Trophoblast cell (in vitro differentiated cells and primary cell): ENCODE measurements at regions not wholly inside any gene's neighbourhood (a gene's known extent, or its start where the extent isn't known, plus 50 kb on each side); places are given as distances from the start of the nearest gene placed in this dataset.

Experiments
- DNase-seq, 2 donors: peaks; one replicate each; pipeline ENCODE4 v3.0.0-alpha.2; 2016
- H2AFZ ChIP-seq: 2 replicates; pipeline ENCODE4 v1.6.1; 2013; ENCODE audit warnings: low read length, moderate library complexity, mild to moderate bottlenecking; ENCODE audit not compliant: insufficient read depth, poor library complexity
- H2AK5ac ChIP-seq: 2 replicates; pipeline ENCODE4 v1.6.1; 2013; ENCODE audit warnings: mild to moderate bottlenecking, low read length
- H2BK120ac ChIP-seq: 2 replicates; pipeline ENCODE4 v1.6.1; 2013; ENCODE audit warnings: low read length, mild to moderate bottlenecking, moderate library complexity; ENCODE audit not compliant: insufficient read depth, poor library complexity
- H2BK12ac ChIP-seq: 2 replicates; pipeline ENCODE4 v1.6.1; 2013; ENCODE audit warnings: mild to moderate bottlenecking, low read length, moderate library complexity
- H2BK5ac ChIP-seq: 2 replicates; pipeline ENCODE4 v1.6.1; 2013; ENCODE audit warnings: low read length, low read depth, moderate library complexity, mild to moderate bottlenecking; ENCODE audit not compliant: poor library complexity
- H3K14ac ChIP-seq: 2 replicates; pipeline ENCODE4 v1.6.1; 2013; ENCODE audit warnings: mild to moderate bottlenecking, low read length
- H3K18ac ChIP-seq: 2 replicates; pipeline ENCODE4 v1.6.1; 2013; ENCODE audit warnings: mild to moderate bottlenecking, low read length
- H3K23ac ChIP-seq: 2 replicates; pipeline ENCODE4 v1.6.1; 2013; ENCODE audit warnings: low read length
- H3K27ac ChIP-seq: 2 replicates; pipeline ENCODE4 v1.5.1; 2013; ENCODE audit warnings: low read depth, mild to moderate bottlenecking, inconsistent platforms, low read length, moderate library complexity
- H3K27me3 ChIP-seq: 2 replicates; pipeline ENCODE4 v1.6.1; 2013; ENCODE audit warnings: inconsistent platforms, mild to moderate bottlenecking, low read length, moderate library complexity; ENCODE audit not compliant: insufficient read depth
- H3K36me3 ChIP-seq, 2 experiments: 1 replicate in 1 of 2; 2 replicates in 1 of 2; pipeline ENCODE4 v1.6.1; 2013; ENCODE audit warnings: low read length in 2 of 2, mild to moderate bottlenecking in 2 of 2, moderate library complexity in 1 of 2; ENCODE audit not compliant: insufficient read depth in 2 of 2, control insufficient read depth in 1 of 2
- H3K4ac ChIP-seq: 2 replicates; pipeline ENCODE4 v1.6.1; 2013; ENCODE audit warnings: low read depth, mild to moderate bottlenecking, low read length, moderate library complexity
- H3K4me1 ChIP-seq, 2 experiments: 1 replicate in 1 of 2; 2 replicates in 1 of 2; pipeline ENCODE4 v1.6.1; 2013; ENCODE audit warnings: low read length in 2 of 2, mild to moderate bottlenecking in 2 of 2, moderate library complexity in 1 of 2; ENCODE audit not compliant: insufficient read depth in 2 of 2, control insufficient read depth in 1 of 2
- H3K4me2 ChIP-seq: 2 replicates; pipeline ENCODE4 v1.6.1; 2013; ENCODE audit warnings: inconsistent platforms, mild to moderate bottlenecking, low read length, moderate library complexity
- H3K4me3 ChIP-seq: 2 replicates; pipeline ENCODE4 v1.5.1; 2013; ENCODE audit warnings: mild to moderate bottlenecking, low read depth, low read length, inconsistent platforms
- H3K79me1 ChIP-seq: one replicate; pipeline ENCODE4 v1.6.1; 2013; ENCODE audit warnings: low read length
- H3K79me2 ChIP-seq: 2 replicates; pipeline ENCODE4 v1.6.1; 2013; ENCODE audit warnings: low read length, mild to moderate bottlenecking; ENCODE audit not compliant: control insufficient read depth, insufficient read depth, poor library complexity
- H3K9ac ChIP-seq: 2 replicates; pipeline ENCODE4 v1.6.1; 2013; ENCODE audit warnings: mild to moderate bottlenecking, low read length
- H3K9me3 ChIP-seq: 2 replicates; pipeline ENCODE4 v1.6.1; 2013; ENCODE audit warnings: low read depth, mild to moderate bottlenecking, control low read depth, inconsistent platforms, low read length; ENCODE audit not compliant: insufficient read depth
- H4K12ac ChIP-seq: 2 replicates; pipeline ENCODE4 v1.6.1; 2013; ENCODE audit warnings: low read depth, mild to moderate bottlenecking, low read length, moderate library complexity
- H4K8ac ChIP-seq: 2 replicates; pipeline ENCODE4 v1.6.1; 2013; ENCODE audit warnings: low read depth, mild to moderate bottlenecking, low read length, moderate library complexity
- H4K91ac ChIP-seq: one replicate; pipeline ENCODE4 v1.6.1; 2013; ENCODE audit warnings: low read depth, mild to moderate bottlenecking, low read length, moderate library complexity
- WGBS: extraction: QIAGEN DNeasy Blood & Tissue Kit; methylation state at CpG from one replicate; pipeline ENCODE4 v1.1.7; 2013; ENCODE audit warnings: missing lambda C conversion rate; ENCODE audit not compliant: insufficient read length, insufficient coverage; ENCODE audit errors: extremely low coverage; 5-methylcytosine and 5-hydroxymethylcytosine counted together

DNA sequence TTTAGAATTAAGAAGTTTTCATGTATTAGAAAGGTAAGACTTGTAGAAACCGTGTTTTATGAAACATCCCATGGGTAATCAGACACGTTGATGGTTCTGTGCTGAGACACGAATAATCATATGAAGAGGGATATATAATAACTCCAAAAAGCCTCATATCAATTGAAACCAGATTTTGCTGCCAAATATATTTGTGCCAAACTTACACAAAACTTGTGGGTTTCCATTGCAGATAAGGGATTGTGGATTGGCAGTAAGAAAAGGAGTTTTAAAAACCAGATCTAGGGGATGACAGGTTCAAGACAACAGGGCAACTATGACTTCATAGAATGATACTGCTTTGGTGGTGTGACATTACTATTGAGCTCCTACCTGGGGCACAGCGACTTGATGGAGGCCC lies 616.1 kb downstream of the BCOR start:
- Histone ChIP-seq H3K9me3 (no peaks in the 10 kb centered on the region), H4K12ac (no peak overlapping the region), H3K4ac (no peak overlapping the region), H3K36me3 (no peaks in the 10 kb centered on the region), H3K14ac (no peak overlapping the region), H2BK5ac (no peak overlapping the region), H3K79me2 (no peaks in the 10 kb centered on the region), H3K27ac (no peak overlapping the region), H3K79me1 (no peaks in the 10 kb centered on the region), H3K4me2 (no peak overlapping the region), H3K18ac (no peak overlapping the region), H2AFZ (no peak overlapping the region), H2BK120ac (no peak overlapping the region), H3K9ac (no peak overlapping the region), H2BK12ac (no peak overlapping the region), H3K23ac (no peak overlapping the region), H2AK5ac (no peak overlapping the region), H3K4me3 (no peak overlapping the region), H4K91ac (no peak overlapping the region), H3K4me1 (no peaks in the 10 kb centered on the region), H4K8ac (no peak overlapping the region), H3K27me3 (no peaks in the 10 kb centered on the region)
- no peak for DNase-seq
- no CpG with 5 or more reads among the region's 4 CpGs for WGBS

DNA sequence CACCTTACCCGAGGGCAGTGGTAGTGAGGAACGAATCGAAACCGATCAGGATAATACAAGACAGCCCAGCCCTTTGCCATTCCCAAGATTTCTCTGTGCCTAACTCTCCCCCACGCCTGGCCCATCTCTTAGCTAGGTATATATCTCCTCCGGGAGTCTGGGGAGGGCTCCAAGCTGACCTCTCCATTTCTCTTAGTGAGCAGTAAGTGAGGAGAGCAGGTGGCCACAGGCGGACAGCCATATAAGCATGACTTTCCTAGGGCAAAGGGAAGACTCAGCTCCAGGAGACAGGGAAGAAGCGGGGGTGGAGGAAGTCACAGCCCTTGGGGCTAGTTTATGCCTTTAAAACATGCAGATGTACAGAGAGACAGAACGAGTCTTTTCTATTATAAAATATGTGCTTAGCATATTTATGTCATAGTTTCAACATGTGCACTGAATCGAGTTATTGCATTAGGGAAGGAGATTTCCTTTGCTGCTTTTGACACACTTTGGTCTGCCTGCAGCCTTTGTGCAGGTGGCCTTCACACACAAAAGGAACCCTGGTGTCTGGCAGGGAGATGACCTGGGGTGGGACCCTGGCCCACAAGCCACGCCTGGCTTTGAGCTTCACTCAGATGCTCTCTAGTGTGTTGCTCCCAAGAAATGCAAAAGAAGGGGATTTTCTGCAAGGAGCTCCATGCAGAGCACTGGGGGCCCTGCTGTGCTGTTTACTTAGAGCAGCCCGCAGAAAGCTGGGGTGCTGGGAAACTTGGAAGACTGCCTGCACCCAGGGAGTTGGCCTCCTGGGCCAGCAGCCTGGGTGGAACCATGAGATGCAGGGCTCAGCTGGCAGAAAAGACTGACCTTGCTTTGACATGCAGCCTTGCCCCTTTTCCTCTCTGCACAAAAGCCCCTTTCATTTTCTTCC lies 613.3 kb downstream of the BCOR start:
- Histone ChIP-seq H2BK5ac (no peak overlapping the region), H3K14ac (no peak overlapping the region), H3K9ac (no peak overlapping the region), H3K18ac (no peak overlapping the region), H4K8ac (no peak overlapping the region), H4K91ac (no peak overlapping the region), H3K23ac (no peak overlapping the region), H2AFZ (no peak overlapping the region), H2BK120ac (no peak overlapping the region), H3K27ac (no peak overlapping the region), H3K36me3 (no peaks in the 10 kb centered on the region), H3K4me3 (no peak overlapping the region), H2BK12ac (no peak overlapping the region), H3K79me1 (no peaks in the 10 kb centered on the region), H4K12ac (no peak overlapping the region), H2AK5ac (no peak overlapping the region), H3K27me3 (no peaks in the 10 kb centered on the region), H3K4me1 (no peaks in the 10 kb centered on the region), H3K9me3 (no peaks in the 10 kb centered on the region), H3K4ac (no peak overlapping the region), H3K79me2 (no peaks in the 10 kb centered on the region), H3K4me2 (no peak overlapping the region)
- DNase-seq = no peak
- no CpG with 5 or more reads among the region's 12 CpGs for WGBS

DNA sequence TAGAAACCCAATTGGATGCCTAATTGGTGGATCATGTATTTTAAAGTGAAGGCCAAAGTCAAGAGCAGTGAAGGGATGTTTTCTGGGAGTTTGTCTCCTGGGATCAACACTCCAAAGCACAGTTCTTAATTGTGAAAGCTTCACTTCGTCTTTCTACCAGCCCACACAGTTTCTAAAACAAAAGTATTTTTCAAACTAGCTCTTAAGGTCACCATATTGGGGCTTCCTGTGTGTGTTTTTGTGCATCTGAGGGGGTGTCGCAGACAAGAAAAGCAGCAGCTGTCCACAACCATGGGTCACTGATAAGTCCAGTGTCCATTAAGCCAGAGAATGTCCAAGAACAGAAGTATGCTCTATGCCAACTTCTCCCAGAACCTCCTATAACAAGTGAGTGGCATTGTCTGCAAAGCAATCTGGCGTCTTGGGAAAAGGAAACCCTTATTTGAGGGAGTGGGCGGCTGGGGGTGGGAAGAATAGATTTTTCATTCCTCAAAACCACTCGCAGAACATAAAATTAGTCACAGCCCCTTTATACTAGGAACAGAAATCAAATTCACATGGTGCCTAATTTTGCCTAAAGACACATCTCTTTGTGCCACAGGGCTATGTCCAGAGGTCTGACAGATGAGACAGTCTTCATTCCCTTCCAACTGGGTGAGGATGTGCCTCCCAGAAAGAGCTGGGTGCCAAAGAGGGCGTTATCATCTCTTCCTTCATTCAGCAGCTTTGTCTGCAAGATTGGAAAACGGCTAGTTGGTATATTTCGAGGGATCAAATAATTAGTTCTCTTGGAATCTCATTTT lies 610.4 kb downstream of the BCOR start:
- DNase-seq = no peak
- Histone ChIP-seq H3K4me2 (no peak overlapping the region), H4K91ac (no peak overlapping the region), H3K14ac (no peak overlapping the region), H3K36me3 (no peaks in the 10 kb centered on the region), H2BK5ac (no peak overlapping the region), H4K12ac (no peak overlapping the region), H3K18ac (no peak overlapping the region), H3K79me2 (no peaks in the 10 kb centered on the region), H3K4me3 (no peak overlapping the region), H3K9ac (no peak overlapping the region), H3K27ac (no peak overlapping the region), H2AFZ (no peak overlapping the region), H3K79me1 (no peaks in the 10 kb centered on the region), H3K4ac (no peak overlapping the region), H3K23ac (no peak overlapping the region), H3K27me3 (no peaks in the 10 kb centered on the region), H4K8ac (no peak overlapping the region), H2BK12ac (no peak overlapping the region), H3K4me1 (no peaks in the 10 kb centered on the region), H2BK120ac (no peak overlapping the region), H2AK5ac (no peak overlapping the region), H3K9me3 (no peaks in the 10 kb centered on the region)
- WGBS = no CpG with 5 or more reads among the region's 8 CpGs

DNA sequence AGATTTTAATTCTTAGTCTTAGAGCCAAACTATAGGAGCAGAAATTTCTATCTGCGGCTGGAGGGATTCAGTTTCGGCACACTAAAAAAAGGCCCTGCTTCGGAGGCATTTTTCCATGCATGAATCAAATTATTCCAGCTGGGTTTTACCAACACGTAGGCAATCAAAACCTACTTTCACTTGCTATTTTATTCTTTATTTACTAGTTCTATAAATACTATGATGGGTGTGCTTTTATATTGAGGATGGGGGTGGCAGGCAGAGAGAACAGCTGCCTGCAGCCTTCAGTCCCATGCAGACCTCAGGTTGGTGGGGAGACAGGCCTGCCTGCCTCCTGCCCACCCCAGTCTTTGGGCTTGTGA lies 609.8 kb downstream of the BCOR start:
- WGBS = no CpG with 5 or more reads among the region's 4 CpGs
- H2AK5ac ChIP-seq = no peak overlapping the region
- no peaks in the 10 kb centered on the region for H3K79me2 ChIP-seq

More for the DNA sequence above, 609.8 kb downstream of the BCOR start:
- Histone ChIP-seq H4K8ac (no peak overlapping the region), H3K79me1 (no peaks in the 10 kb centered on the region), H2AFZ (no peak overlapping the region), H2BK120ac (no peak overlapping the region), H3K9me3 (no peaks in the 10 kb centered on the region), H3K27me3 (no peaks in the 10 kb centered on the region), H2BK12ac (no peak overlapping the region), H4K91ac (no peak overlapping the region), H2BK5ac (no peak overlapping the region), H3K9ac (no peak overlapping the region), H4K12ac (no peak overlapping the region), H3K27ac (no peak overlapping the region), H3K4me1 (no peaks in the 10 kb centered on the region), H3K36me3 (no peaks in the 10 kb centered on the region), H3K18ac (no peak overlapping the region), H3K14ac (no peak overlapping the region), H3K4me2 (no peak overlapping the region), H3K23ac (no peak overlapping the region), H3K4me3 (no peak overlapping the region), H3K4ac (no peak overlapping the region)
- no peak for DNase-seq
